Suprapubic skin (tissue), 4 donors: ENCODE measurements at regions not wholly inside any gene's neighbourhood (a gene's known extent, or its start where the extent isn't known, plus 50 kb on each side); places are given as distances from the start of the nearest gene placed in this dataset.

Experiments
- DNase-seq, 2 donors: peaks; one replicate each; pipeline ENCODE4 v3.0.0-alpha.2; 2019; ENCODE audit warnings: low spot score in 2 of 2
- H3K27ac ChIP-seq: fragments of 200-600 bp; sonication (generic); one replicate; pipeline ENCODE4 v1.5.1; 2019
- H3K27me3 ChIP-seq: fragments of 200-600 bp; sonication (generic); one replicate; pipeline ENCODE4 v1.5.1; 2019
- H3K36me3 ChIP-seq: fragments of 200-600 bp; sonication (generic); one replicate; pipeline ENCODE4 v1.5.1; 2019
- H3K4me1 ChIP-seq: fragments of 200-600 bp; sonication (generic); one replicate; pipeline ENCODE4 v1.5.1; 2019
- H3K4me3 ChIP-seq: fragments of 200-600 bp; sonication (generic); one replicate; pipeline ENCODE4 v1.5.1; 2019; ENCODE audit warnings: mild to moderate bottlenecking
- H3K9me3 ChIP-seq: fragments of 200-600 bp; sonication (generic); one replicate; pipeline ENCODE4 v1.5.1; 2019
- CTCF ChIP-seq, 2 donors: fragments of 200-600 bp in 1 of 2; fragments of 450-650 bp in 1 of 2; sonication (generic) in 1 of 2; IDR thresholded peaks; one replicate each; pipeline ENCODE4 v1.5.1; 2016 to 2019; ENCODE audit warnings: antibody characterized with exemption in 2 of 2, mild to moderate bottlenecking in 1 of 2, moderate library complexity in 1 of 2
- EP300 ChIP-seq: sonication (generic); formaldehyde crosslinking; IDR thresholded peaks from one replicate; pipeline ENCODE4 v1.6.1; 2017; ENCODE audit warnings: antibody characterized with exemption
- POLR2A ChIP-seq, 2 donors: fragments of 450-650 bp; IDR thresholded peaks; one replicate each; pipeline ENCODE4 v1.6.1; 2017; ENCODE audit warnings: antibody characterized with exemption in 2 of 2, mild to moderate bottlenecking in 2 of 2, moderate library complexity in 2 of 2
- POLR2AphosphoS5 ChIP-seq, 3 donors: sonication (generic); formaldehyde crosslinking; IDR thresholded peaks; one replicate each; pipeline ENCODE4 v1.6.1; 2017; ENCODE audit warnings: antibody characterized with exemption in 3 of 3
- WGBS: methylation state at CpG from one replicate; pipeline ENCODE4 v1.1.5; 2018; 5-methylcytosine and 5-hydroxymethylcytosine counted together

DNA sequence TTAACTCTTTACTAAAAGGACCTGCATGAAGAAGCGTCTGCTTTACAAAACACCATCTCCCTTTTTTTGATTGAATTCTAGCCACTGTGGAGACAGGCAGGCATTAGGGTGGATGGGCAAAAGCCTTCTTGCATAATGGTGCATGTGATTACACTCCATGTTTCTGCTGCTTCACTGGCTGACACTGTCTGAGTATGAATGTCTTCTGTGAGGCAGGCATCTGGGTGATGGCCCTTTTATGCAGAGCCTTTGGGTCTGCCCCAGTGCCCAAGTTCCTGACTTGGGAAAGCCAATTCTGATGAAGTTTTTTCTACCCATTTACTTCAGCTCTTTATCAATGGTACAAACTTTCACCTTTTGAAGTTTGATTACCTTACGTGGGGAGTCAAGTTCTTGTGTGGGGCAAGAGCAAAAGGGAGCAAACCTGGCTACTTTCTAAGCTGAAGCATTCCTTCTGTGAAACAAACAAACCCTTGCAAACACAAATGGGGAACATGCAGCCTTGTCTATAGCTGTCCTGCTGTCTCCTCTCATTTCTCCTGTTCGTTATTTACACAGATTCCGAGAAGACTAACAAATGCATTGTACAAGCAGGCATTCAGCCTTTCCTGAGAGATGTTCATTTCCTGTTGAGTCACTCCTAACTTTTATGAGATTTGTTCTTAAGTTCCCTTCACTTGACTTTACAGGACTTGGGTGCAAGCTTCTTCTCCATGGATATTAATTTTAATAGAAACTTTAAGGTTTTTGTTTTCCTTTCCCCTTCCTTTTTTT, 301.9 kb downstream of the TLL1 start:
- Histone ChIP-seq H3K27ac (no peak overlapping the region), H3K27me3 (no peaks in the 10 kb centered on the region), H3K9me3 (no peaks in the 10 kb centered on the region), H3K36me3 (no peaks in the 10 kb centered on the region), H3K4me1 (no peaks in the 10 kb centered on the region), H3K4me3 (no peak overlapping the region)
- DNase-seq: no peak
- TF ChIP-seq CTCF (IDR thresholded peaks at IDR 0.05): no peak
- no peak for TF ChIP-seq POLR2AphosphoS5 (IDR thresholded peaks at IDR 0.05)
- TF ChIP-seq EP300: no peak
- TF ChIP-seq POLR2A (IDR thresholded peaks at IDR 0.05): no peak
- 89% methylated on average over 4 of the region's 4 CpGs for WGBS

DNA sequence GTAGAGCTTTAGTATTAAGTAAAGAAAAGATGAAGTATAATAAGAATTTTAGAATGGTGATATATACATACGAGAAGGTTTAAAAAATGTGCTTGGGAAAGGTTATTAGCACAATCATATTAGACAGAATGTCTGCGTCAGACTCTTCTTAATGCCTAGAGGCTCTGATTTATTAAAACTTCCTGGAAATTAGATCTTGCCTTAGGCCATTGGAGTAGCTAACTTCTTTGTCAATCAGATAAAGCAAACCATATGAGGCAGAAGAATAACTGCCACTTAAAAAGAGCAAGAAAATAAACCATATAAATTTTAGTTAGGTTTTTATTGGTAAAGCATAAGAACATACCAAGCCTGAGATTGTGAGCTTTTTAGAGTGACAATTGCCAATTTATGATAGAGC, 309.1 kb downstream of the TLL1 start:
- no peaks in the 10 kb centered on the region for H3K36me3 ChIP-seq
- DNase-seq: no peak
- no peaks in the 10 kb centered on the region for H3K27me3 ChIP-seq
- H3K27ac ChIP-seq: no peak overlapping the region
- no peaks in the 10 kb centered on the region for H3K9me3 ChIP-seq
- TF ChIP-seq POLR2AphosphoS5 (IDR thresholded peaks at IDR 0.05) (no peak), POLR2A (IDR thresholded peaks at IDR 0.05) (no peak), EP300 (no peak), CTCF (IDR thresholded peaks at IDR 0.05) (no peak)
- WGBS: 25% methylated on average over 2 of the region's 2 CpGs
- no peak overlapping the region for H3K4me3 ChIP-seq
- no peaks in the 10 kb centered on the region for H3K4me1 ChIP-seq

DNA sequence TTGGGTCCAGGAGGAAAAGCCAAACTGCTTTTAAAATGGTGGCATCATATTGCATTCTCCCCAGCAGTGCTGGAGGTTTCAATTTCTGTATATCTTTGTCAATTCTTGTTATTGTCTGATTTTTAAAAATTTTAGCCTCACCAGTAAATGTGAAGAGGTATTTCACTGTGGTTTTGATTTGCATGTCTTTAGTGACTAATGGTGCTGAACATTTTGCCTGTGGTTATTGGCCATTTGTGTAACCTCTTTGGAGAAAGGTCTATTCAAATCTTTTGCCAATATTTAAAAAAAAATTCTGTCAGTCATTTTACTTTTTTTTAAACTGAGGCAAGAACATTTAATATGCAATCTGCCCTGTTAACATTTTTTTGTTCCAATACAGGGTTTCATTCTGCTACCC, 322.1 kb downstream of the TLL1 start:
- no peak for DNase-seq
- no peaks in the 10 kb centered on the region for H3K9me3 ChIP-seq
- H3K36me3 ChIP-seq: no peaks in the 10 kb centered on the region
- H3K4me3 ChIP-seq: no peak overlapping the region
- TF ChIP-seq CTCF (IDR thresholded peaks at IDR 0.05) (no peak), POLR2A (IDR thresholded peaks at IDR 0.05) (no peak), POLR2AphosphoS5 (IDR thresholded peaks at IDR 0.05) (no peak), EP300 (no peak)
- no peaks in the 10 kb centered on the region for H3K27me3 ChIP-seq
- H3K27ac ChIP-seq: no peak overlapping the region
- no peaks in the 10 kb centered on the region for H3K4me1 ChIP-seq

GRCh38 chr4:166197166-166197565, 324.1 kb downstream of the TLL1 start:
- no peaks in the 10 kb centered on the region for H3K4me1 ChIP-seq
- no peaks in the 10 kb centered on the region for H3K36me3 ChIP-seq
- DNase-seq: no peak
- WGBS: 44% methylated on average over 3 of the region's 3 CpGs
- H3K27ac ChIP-seq: no peak overlapping the region
- TF ChIP-seq POLR2A (IDR thresholded peaks at IDR 0.05): no peak
- TF ChIP-seq EP300: no peak
- TF ChIP-seq POLR2AphosphoS5 (IDR thresholded peaks at IDR 0.05): no peak
- TF ChIP-seq CTCF (IDR thresholded peaks at IDR 0.05): no peak
- no peak overlapping the region for H3K4me3 ChIP-seq
- no peaks in the 10 kb centered on the region for H3K9me3 ChIP-seq
- no peaks in the 10 kb centered on the region for H3K27me3 ChIP-seq

- Histone ChIP-seq H3K9me3 (no peaks in the 10 kb centered on the region), H3K4me1 (no peaks in the 10 kb centered on the region), H3K36me3 (no peaks in the 10 kb centered on the region), H3K4me3 (no peak overlapping the region), H3K27ac (no peak overlapping the region), H3K27me3 (no peaks in the 10 kb centered on the region)
- DNase-seq: no peak
- TF ChIP-seq POLR2A (IDR thresholded peaks at IDR 0.05) (no peak), CTCF (IDR thresholded peaks at IDR 0.05) (no peak), POLR2AphosphoS5 (IDR thresholded peaks at IDR 0.05) (no peak), EP300 (no peak)
- WGBS: 90% methylated on average over 6 of the region's 6 CpGs
Observed at GRCh38 chr4:166198041-166198440, 325.0 kb downstream of the TLL1 start.
